Ovary (tissue), 3 donors: ENCODE measurements at regions not wholly inside any gene's neighbourhood (a gene's known extent, or its start where the extent isn't known, plus 50 kb on each side); places are given as distances from the start of the nearest gene placed in this dataset.

Experiments used
- CTCF ChIP-seq, 3 donors: fragments of 450-650 bp in 2 of 3; fragments of 200-600 bp in 1 of 3; IDR thresholded peaks; one replicate each; pipeline versions ENCODE4 v1.5.1 to v1.8.0; 2016 to 2022; ENCODE audit warnings: antibody characterized with exemption in 3 of 3, mild to moderate bottlenecking in 1 of 3
- EP300 ChIP-seq: sonication (generic); formaldehyde crosslinking; IDR thresholded peaks from one replicate; pipeline ENCODE4 v1.6.1; 2017; ENCODE audit warnings: antibody characterized with exemption
- POLR2A ChIP-seq: fragments of 450-650 bp; IDR thresholded peaks from one replicate; pipeline ENCODE4 v1.6.1; 2017; ENCODE audit warnings: antibody characterized with exemption, mild to moderate bottlenecking, moderate library complexity
- donor health status: DM: no; HTN: no; CAD: no.

GRCh38 chr2:4012197-4012596 is 308.8 kb downstream of the DCDC2C start:
- TF ChIP-seq CTCF (IDR thresholded peaks at IDR 0.05), result no peak
- no peak for TF ChIP-seq POLR2A
- TF ChIP-seq EP300, result no peak
